Effector CD8-positive, alpha-beta T cell (primary cell): ENCODE measurements at regions not wholly inside any gene's neighbourhood (a gene's known extent, or its start where the extent isn't known, plus 50 kb on each side); places are given as distances from the start of the nearest gene placed in this dataset.
"Not testable (repeated sequence)": the region's sequence is repeated elsewhere in the genome, so short reads cannot be mapped to it uniquely, and the experiment has no call there.

Experiments used
- DNase-seq: peaks from one replicate; lab custom pipeline; 2025; lab: John Stamatoyannopoulos, UW

DNA sequence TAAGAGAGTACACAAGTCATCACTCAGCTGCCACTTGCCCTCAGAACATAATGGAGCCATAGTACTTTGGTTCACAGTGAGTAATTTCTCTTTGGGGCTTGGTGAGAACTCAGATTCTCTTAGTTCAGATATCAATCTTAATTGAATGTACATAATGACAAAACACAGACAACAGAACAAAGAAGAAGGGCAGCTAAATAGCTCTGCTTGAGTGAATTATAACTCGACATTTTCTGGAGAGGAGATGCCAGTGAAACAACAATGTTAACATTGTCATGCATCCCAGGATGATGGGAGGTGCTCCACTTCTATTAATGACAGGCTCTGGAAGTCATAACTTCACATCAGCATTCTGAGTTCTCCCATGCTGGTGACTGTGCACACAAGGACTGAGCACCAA is 508.1 kb downstream of the TMEM135 start:
- no peak for DNase-seq

GRCh38 chr11:87539596-87539995 is 501.9 kb downstream of the TMEM135 start:
- no peak for DNase-seq

- DNase-seq: no peak
These were observed 498.8 kb downstream of the TMEM135 start for GRCh38 chr11:87536565-87536964.

DNA sequence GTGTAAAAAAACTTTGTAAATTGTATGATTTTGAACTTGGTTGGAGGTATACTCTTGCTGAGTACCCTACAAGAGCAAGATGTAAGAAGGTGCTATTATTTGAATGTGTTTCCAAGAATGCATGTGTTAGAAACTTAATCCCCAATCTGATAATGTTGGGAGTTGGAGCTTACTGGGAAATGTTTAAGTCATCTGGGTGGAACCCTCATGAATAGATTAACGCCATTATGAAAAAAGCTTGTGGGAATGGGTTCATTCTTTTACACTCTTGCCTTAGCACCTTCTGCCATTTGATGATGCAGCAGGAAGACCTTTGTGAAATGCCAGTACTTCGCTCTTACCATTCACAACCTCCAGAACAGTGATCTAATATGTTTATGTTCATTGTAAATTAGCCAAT is 498.3 kb downstream of the TMEM135 start:
- DNase-seq: no peak

- DNase-seq: no peak
These were observed 497.8 kb downstream of the TMEM135 start for GRCh38 chr11:87535513-87535912.

DNA sequence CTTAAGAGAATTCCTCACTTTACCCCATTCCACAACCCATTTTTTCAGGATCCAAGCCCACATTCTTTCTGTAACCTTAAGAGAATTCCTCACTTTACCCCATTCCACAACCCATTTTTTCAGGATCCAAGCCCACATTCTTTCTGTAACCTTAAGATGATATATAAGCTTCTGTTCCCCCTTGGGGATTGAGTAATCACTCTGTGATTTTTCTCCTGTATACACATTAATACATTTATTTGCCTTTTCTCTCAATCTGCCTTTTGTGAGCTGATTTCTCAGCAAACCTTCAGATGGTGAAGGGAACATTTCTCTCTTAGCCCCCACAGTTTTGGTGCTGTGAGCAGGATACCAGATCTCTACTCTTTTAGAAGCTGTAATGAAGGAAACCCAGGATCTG is 494.1 kb downstream of the TMEM135 start:
- DNase-seq: not testable (repeated sequence)

GRCh38 chr11:87529486-87529885 is 491.8 kb downstream of the TMEM135 start:
- DNase-seq: no peak

- DNase-seq: no peak
These were observed 491.0 kb downstream of the TMEM135 start for GRCh38 chr11:87528752-87529151.

- DNase-seq: no peak
These were observed 485.5 kb downstream of the TMEM135 start for GRCh38 chr11:87523276-87523675.

DNA sequence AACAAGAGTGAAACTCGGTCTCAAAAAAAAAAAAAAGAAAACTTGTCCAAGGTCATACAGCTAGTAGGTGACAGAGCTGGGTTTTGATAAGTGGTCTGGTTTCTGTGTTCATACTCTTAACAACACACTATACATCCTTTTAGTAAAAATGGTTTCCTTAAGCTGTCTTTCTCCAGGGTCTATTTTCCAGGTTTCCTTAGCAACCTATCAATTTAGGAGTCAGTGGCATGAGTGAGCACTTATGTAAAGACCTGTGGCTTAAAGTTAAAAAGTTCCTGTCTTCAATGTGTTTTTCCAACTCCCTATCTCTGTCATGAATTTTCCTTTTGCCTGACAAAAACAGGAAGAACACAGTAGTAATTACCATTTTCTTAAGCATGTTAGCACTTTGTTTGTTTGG is 480.5 kb downstream of the TMEM135 start:
- DNase-seq: no peak

- DNase-seq: no peak
These were observed 479.6 kb downstream of the TMEM135 start for GRCh38 chr11:87517351-87517750.

DNA sequence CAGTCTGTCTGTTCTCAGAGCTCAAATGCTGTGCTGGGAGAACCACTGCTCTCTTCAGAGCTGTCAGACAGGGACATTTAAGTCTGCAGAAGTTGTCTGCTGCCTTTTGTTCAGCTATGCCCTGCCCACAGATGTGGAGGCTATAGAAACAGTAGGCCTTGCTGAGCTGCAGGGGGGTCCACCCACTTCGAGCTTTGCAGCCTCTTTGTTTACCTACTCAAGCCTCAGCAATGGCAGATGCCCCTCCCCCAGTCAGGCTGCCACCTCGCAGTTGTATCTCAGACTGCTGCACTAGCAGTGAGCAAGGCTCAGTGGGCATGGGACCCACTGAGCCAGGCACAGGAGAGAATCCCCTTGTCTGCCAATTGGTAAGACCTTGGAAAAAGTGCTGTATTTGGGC is 470.0 kb downstream of the TMEM135 start:
- DNase-seq: not testable (repeated sequence)

- DNase-seq: not testable (repeated sequence)
These were observed 469.2 kb downstream of the TMEM135 start for GRCh38 chr11:87506946-87507345.

DNA sequence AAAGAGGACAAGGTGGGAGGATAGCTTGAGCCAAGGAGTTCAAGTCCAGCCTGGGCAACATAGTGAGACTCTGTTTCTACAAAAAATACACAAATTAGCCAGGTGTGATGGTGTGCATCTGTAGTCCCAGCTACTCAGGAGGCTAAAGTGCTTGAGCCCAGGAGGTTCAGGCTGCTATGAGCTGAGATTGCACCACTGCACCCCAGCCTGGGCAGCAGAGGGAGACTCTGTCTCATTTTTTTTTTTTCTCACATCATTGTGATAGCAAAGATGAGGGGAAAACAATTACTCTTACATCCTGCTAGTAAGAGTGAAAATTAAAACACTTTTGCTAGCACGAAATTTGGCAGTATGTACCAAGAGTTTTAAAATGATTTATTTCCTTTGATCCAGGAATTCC is 463.7 kb downstream of the TMEM135 start:
- DNase-seq: no peak

DNA sequence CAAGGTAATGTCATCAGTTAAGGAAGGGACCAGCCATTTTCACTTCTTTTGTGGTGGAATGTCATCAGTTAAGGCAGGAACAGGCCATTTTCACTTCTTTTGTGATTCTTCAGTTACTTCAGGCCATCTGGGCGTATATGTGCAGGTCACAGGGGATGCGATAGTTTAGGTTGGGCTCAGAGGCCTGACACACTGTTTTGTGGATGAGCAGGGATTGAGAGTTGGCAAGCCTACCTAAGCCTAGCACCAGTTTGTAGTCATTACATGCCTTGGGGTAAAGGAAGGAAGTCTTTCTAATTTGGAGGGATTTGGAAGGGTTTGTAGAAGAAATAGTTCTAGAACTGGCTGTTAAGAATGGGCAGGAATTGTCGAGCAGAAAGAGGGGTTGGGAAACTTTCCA is 457.2 kb downstream of the TMEM135 start:
- not testable (repeated sequence) for DNase-seq

GRCh38 chr11:87494026-87494425 is 456.3 kb downstream of the TMEM135 start:
- not testable (repeated sequence) for DNase-seq

- no peak for DNase-seq
These were observed 455.8 kb downstream of the TMEM135 start for GRCh38 chr11:87493516-87493915.

GRCh38 chr11:87491381-87491780 is 453.6 kb downstream of the TMEM135 start:
- DNase-seq: no peak

- DNase-seq: no peak
These were observed 452.9 kb downstream of the TMEM135 start for GRCh38 chr11:87490671-87491070.

GRCh38 chr11:87484566-87484965 is 446.8 kb downstream of the TMEM135 start:
- DNase-seq: no peak

GRCh38 chr11:87477321-87477720 is 439.6 kb downstream of the TMEM135 start:
- no peak for DNase-seq

- DNase-seq: no peak
These were observed 435.4 kb downstream of the TMEM135 start for GRCh38 chr11:87473174-87473573.

DNA sequence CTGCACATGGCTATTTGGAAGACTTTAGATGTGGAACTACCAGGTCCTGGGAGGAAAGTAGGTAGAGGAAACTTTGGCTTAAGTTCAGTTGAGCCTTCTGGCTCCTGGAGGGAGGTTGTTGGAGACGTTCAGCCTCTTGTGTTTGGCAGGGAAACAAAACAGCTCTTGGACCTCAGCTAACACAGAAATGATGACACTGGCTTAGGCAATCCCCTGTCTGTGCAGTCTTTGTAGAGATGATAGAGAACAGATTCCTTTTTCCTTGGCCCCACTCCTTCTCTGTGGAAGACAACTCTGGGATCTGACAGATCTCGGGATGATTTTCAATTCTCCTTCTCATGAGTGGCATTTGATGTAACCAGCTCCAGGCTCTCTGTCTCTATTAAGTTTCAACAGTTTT is 428.5 kb downstream of the TMEM135 start:
- DNase-seq: no peak

- no peak for DNase-seq
These were observed 428.0 kb downstream of the TMEM135 start for GRCh38 chr11:87465716-87466115.
